Stimulated activated CD4-positive, alpha-beta T cell treated with anti-CD3 and anti-CD28 coated beads, Interleukin-2, amount 100 ng/mL, for 24 hours (primary cell): ENCODE measurements at regions not wholly inside any gene's neighbourhood (a gene's known extent, or its start where the extent isn't known, plus 50 kb on each side); places are given as distances from the start of the nearest gene placed in this dataset.

Experiments
- DNase-seq, 2 donors: peaks; one replicate each; pipeline ENCODE4 v3.0.0-alpha.2; 2020

DNA sequence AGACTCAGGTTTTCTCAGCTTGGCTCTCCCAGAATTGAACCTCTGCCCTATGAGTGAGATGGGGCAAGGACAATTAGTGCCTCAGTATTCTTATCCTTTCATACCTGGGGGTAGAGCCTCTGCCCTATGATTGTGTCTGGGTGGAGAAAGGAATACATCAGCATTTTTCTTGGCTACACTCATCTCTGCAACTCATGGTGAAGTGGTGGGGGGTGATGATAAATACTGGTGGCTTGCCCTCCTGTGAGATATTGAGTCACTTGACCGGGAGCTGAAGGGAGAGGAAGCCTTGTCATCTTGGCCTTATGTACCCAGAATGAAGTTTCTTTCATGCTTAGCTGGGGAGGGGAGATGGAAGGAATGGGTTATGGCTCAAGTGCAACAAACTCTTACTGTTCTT lies 71.3 kb upstream of the ENOX2 start:
- no peak for DNase-seq

GRCh38 chrX:130975947-130976346 lies 72.9 kb upstream of the ENOX2 start:
- DNase-seq = peak; percentile 13 to 15

- no peak for DNase-seq
Measured at GRCh38 chrX:130981836-130982235, 76.3 kb upstream of the ARHGAP36 start.

- no peak for DNase-seq
Measured at GRCh38 chrX:130984782-130985181, 73.4 kb upstream of the ARHGAP36 start.

DNA sequence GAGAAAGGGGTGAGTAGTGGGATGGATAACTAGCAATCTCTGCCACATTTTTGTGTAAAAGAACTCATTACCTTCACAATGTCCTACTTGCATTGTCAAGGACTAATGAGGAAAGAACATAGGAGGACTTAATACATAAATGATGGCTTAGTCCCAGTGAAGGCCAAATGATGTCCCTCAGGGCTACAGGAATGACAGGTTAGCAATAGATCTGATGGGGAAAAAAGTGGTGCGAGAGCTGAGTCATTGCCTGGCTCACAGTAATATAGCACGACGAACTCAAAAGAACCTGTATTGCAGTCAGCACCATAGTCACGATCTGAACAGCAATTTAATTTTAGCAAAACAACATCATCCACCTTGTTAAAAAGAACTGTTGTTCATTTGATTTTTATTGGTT lies 70.9 kb upstream of the ARHGAP36 start:
- DNase-seq = no peak

- DNase-seq = no peak
Measured at GRCh38 chrX:130990723-130991122, 67.4 kb upstream of the ARHGAP36 start.

DNA sequence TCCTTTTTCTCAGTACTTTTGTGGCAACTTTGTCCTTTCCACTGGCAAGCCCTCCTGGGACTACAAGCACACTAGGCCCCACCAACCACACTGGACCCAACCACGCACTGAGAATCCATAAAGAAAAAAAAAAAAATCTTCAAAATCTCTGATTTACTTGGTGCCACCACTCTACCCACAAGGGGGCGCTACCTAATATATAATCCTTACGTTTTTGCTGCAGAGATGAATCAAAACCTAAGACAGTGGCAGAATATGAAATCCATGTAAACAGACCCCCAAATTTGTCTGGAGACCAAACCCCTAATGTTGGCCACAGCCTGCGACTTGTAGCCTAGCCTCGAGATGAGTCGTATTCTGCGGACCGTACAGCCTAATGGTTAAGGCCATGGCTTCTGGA lies 63.5 kb upstream of the ARHGAP36 start:
- DNase-seq = peak; percentile 15 to 23

DNA sequence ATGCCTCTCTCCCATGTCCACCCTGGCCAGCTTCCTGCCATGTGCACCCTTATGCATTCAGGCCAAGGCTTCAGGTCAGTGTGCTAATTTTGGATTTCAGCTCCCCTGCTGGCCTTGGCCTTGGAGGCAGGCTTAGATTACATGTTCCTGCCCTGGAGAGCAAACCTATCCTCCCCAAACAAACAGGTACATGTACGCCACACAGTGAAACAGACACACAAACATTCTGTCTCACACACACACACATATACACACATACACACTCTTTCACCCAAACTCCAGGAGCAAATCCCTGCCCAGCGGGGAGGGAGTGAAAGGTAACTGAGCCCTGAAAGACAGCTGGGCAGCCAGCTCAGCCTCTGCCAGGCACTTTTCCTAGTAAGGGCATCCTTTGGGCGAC lies 62.7 kb upstream of the ARHGAP36 start:
- DNase-seq = no peak

- no peak for DNase-seq
Measured at GRCh38 chrX:130997314-130997713, 60.8 kb upstream of the ARHGAP36 start.

DNA sequence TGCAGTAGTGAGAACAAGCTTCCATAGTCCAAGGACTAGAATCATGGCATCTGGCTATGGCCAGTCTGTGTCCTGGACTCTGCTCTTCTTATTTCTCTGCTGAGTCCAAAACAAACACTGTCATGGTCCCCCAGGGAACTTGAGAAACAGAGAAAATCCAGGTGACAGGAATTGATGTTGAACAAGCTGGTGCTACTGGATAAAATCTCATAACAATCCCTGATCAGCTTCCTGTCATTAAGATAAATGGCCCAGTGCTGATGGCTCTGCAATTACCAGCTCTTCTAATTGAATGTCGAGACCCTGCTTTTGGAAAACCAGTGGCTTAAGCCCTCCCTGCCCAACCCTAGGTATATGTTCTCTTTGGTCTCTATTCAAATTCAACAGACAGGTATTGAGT lies 58.8 kb upstream of the ARHGAP36 start:
- no peak for DNase-seq
